GM12878 (cell line): ENCODE measurements at regions not wholly inside any gene's neighbourhood (a gene's known extent, or its start where the extent isn't known, plus 50 kb on each side); places are given as distances from the start of the nearest gene placed in this dataset.
A peak's percentile ranks its signal among the peaks of the same experiment; 100 is the strongest.

Experiments
- BHLHE40 ChIP-seq, 2 experiments: fragments of 450-650 bp in 1 of 2; IDR thresholded peaks; 2 replicates each; pipeline ENCODE4 v1.6.1; 2011 to 2017; ENCODE audit warnings: low read depth in 2 of 2, borderline replicate concordance in 1 of 2, improper control_type of control experiment in 1 of 2, low read length in 1 of 2, mild to moderate bottlenecking in 1 of 2
- CTCF ChIP-seq, 3 experiments: IDR thresholded peaks in 2 of 3; conservative IDR thresholded peaks in 1 of 3; 2 replicates each; pipeline ENCODE4 v1.5.1; 2011; ENCODE audit warnings: low read depth in 3 of 3, low read length in 3 of 3, mild to moderate bottlenecking in 3 of 3, control low read depth in 2 of 3, moderate library complexity in 2 of 3, inconsistent platforms in 1 of 3, mixed read lengths in 1 of 3; ENCODE audit not compliant: control insufficient read depth in 2 of 3, insufficient read depth in 1 of 3; ENCODE audit errors: extremely low read depth in 1 of 3
- EP300 ChIP-seq, 2 experiments: fragments of 150-350 bp in 1 of 2; IDR thresholded peaks; 2 replicates each; pipeline ENCODE4 v1.6.1; 2011 to 2012; ENCODE audit warnings: low read depth in 2 of 2, low read length in 2 of 2, borderline replicate concordance in 1 of 2, improper control_type of control experiment in 1 of 2, inconsistent platforms in 1 of 2; ENCODE audit not compliant: control insufficient read depth in 1 of 2
- NRF1 ChIP-seq: conservative IDR thresholded peaks from 2 replicates; pipeline ENCODE4 v1.6.1; 2011; ENCODE audit warnings: mild to moderate bottlenecking, low read depth, low read length, improper control_type of control experiment
- POLR2A ChIP-seq: IDR thresholded peaks from 2 replicates; pipeline ENCODE4 v1.6.1; 2011; ENCODE audit warnings: low read depth, mild to moderate bottlenecking, low read length
- POLR2AphosphoS5 ChIP-seq: IDR thresholded peaks from 2 replicates; pipeline ENCODE4 v1.6.1; 2011; ENCODE audit warnings: mild to moderate bottlenecking, low read length, inconsistent platforms
- RCOR1 ChIP-seq: conservative IDR thresholded peaks from 2 replicates; pipeline ENCODE4 v1.6.1; 2012; ENCODE audit warnings: low read depth, low read length, improper control_type of control experiment
- SUPT20H ChIP-seq: IDR thresholded peaks from 2 replicates; pipeline ENCODE4 v1.6.1; 2011; ENCODE audit warnings: low read depth, mild to moderate bottlenecking, low read length, moderate library complexity, borderline replicate concordance; ENCODE audit not compliant: control insufficient read depth
- TAF1 ChIP-seq: IDR thresholded peaks from 2 replicates; pipeline ENCODE4 v1.6.1; 2011; ENCODE audit warnings: mild to moderate bottlenecking, low read depth, low read length, borderline replicate concordance
- TBL1XR1 ChIP-seq: IDR thresholded peaks from 2 replicates; pipeline ENCODE4 v1.6.1; 2012; ENCODE audit warnings: low read depth, low read length, improper control_type of control experiment
- TF ChIP-seq, protein P1 (sequence below): fragments of 450-650 bp; IDR thresholded peaks from 2 replicates; pipeline ENCODE4 v1.6.1; 2018; ENCODE audit warnings: mild to moderate bottlenecking, low read depth, moderate library complexity; ENCODE audit not compliant: partially characterized antibody
- TF ChIP-seq, protein P2 (sequence below): IDR thresholded peaks from 2 replicates; pipeline ENCODE4 v1.6.1; 2011; ENCODE audit warnings: borderline replicate concordance, low read depth, mild to moderate bottlenecking, moderate library complexity, low read length; ENCODE audit not compliant: insufficient read depth, poor library complexity, severe bottlenecking

DNA sequence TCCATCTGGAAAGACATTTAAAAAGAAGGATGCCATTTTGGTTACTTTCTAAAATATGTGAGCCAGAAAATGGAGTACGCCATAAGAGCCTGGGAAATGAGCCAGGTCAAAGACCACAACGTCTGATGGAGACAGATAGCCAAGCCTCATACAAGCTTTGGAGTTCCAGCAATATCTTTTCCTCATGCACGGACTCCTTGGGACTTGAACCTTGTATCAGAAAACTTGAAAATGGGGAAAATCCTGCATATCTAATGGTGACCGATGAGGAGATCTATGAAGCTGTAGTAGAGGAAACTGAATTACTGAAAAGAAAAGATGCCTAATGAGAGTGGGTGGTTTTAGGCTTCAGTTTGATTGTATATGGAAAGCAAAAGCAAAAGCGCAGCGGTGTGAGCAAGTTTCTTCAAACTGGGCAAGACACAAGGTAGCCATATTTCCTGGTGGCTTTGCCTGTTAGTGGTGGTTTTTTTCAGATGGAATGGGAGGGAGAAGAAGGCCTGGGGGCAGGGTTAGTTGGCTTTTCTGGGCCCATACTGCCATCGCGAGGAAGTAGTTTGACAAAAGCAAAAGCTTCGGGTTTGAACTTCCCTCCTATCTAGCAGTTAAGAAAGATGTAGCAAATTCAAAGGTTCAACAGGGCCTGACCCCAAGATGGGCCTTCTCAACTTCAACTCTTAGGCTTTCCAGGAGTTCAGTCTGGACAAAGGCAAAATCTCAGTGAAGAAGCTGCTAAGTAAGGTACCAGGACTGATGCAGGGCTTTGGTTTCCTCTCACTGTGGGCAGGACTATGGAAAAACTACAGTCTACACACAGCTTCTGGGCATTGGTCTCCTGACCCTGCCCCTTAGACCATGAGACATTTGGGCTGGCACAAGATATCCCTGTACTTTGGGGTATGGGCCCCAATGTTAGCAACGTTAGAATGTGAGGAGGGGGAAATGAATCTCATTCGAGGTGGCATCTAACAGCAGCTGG lies 210.0 kb upstream of the STK26 start:
- TF ChIP-seq, protein P1, sequence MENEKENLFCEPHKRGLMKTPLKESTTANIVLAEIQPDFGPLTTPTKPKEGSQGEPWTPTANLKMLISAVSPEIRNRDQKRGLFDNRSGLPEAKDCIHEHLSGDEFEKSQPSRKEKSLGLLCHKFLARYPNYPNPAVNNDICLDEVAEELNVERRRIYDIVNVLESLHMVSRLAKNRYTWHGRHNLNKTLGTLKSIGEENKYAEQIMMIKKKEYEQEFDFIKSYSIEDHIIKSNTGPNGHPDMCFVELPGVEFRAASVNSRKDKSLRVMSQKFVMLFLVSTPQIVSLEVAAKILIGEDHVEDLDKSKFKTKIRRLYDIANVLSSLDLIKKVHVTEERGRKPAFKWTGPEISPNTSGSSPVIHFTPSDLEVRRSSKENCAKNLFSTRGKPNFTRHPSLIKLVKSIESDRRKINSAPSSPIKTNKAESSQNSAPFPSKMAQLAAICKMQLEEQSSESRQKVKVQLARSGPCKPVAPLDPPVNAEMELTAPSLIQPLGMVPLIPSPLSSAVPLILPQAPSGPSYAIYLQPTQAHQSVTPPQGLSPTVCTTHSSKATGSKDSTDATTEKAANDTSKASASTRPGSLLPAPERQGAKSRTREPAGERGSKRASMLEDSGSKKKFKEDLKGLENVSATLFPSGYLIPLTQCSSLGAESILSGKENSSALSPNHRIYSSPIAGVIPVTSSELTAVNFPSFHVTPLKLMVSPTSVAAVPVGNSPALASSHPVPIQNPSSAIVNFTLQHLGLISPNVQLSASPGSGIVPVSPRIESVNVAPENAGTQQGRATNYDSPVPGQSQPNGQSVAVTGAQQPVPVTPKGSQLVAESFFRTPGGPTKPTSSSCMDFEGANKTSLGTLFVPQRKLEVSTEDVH, result no peak
- TF ChIP-seq POLR2A, result no peak
- TF ChIP-seq NRF1, result no peak
- TF ChIP-seq RCOR1, result 0 out of 2 replicates have a peak, but pooled peaks have one; percentile 42
- peak; percentile 92 for TF ChIP-seq TBL1XR1
- TF ChIP-seq SUPT20H, result no peak
- peak; percentile 61; the same call in 1 of the 2 replicates for TF ChIP-seq TAF1
- peak; percentile 45 to 86 (median 64); a peak in 5 of 6 replicates for TF ChIP-seq CTCF (IDR thresholded peaks at IDR 0.05 in 2 of 3, conservative IDR thresholded peaks at IDR 0.05 in 1 of 3; ENCODE audit: control insufficient read depth in 2 of 3, extremely low read depth in 1 of 3, insufficient read depth in 1 of 3, low read depth in 3 of 3, low read length in 3 of 3)
- peak; percentile 26 to 59; a peak in 2 of 4 replicates for TF ChIP-seq BHLHE40 (IDR thresholded peaks at IDR 0.05; ENCODE audit: borderline replicate concordance in 1 of 2, low read depth in 2 of 2, low read length in 1 of 2)
- 0 out of 2 replicates have a peak, but pooled peaks have one; percentile 38 for TF ChIP-seq POLR2AphosphoS5
- TF ChIP-seq, protein P2, sequence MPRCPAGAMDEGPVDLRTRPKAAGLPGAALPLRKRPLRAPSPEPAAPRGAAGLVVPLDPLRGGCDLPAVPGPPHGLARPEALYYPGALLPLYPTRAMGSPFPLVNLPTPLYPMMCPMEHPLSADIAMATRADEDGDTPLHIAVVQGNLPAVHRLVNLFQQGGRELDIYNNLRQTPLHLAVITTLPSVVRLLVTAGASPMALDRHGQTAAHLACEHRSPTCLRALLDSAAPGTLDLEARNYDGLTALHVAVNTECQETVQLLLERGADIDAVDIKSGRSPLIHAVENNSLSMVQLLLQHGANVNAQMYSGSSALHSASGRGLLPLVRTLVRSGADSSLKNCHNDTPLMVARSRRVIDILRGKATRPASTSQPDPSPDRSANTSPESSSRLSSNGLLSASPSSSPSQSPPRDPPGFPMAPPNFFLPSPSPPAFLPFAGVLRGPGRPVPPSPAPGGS, result peak; percentile 63
- peak in 1 of 2 experiments; percentile 53; a peak in 2 of 4 replicates for TF ChIP-seq EP300 (IDR thresholded peaks at IDR 0.05; ENCODE audit: borderline replicate concordance in 1 of 2, control insufficient read depth in 1 of 2, low read depth in 2 of 2, low read length in 2 of 2)
